ENCODE measurements at regions not wholly inside any gene's neighbourhood (a gene's known extent, or its start where the extent isn't known, plus 50 kb on each side); places are given as distances from the start of the nearest gene placed in this dataset.
"Not testable (repeated sequence)": the region's sequence is repeated elsewhere in the genome, so short reads cannot be mapped to it uniquely, and the experiment has no call there.

- Mint-ChIP-seq H3K27me3 (ENCODE audit: low read depth) (peaks cover 5% of the 10 kb centered on the region), H3K4me1 (ENCODE audit: low read depth) (no peaks in the 10 kb centered on the region), H3K9me3 (ENCODE audit: low read depth) (peaks cover 8% of the 10 kb centered on the region), H3K4me3 (ENCODE audit: unreplicated experiment) (no peak overlapping the region), H3K27ac (ENCODE audit: unreplicated experiment) (no peak overlapping the region), H3K36me3 (ENCODE audit: low read depth) (no peaks in the 10 kb centered on the region)
- no peak for TF ChIP-seq CTCF (IDR thresholded peaks at IDR 0.05)
- no peak for DNase-seq (ENCODE audit: low spot score)
Measured at GRCh38 chr18:30687501-30687900, 355.0 kb downstream of the DSC3 start.

- peaks cover 9% of the 10 kb centered on the region for H3K27me3 Mint-ChIP-seq (ENCODE audit: low read depth)
- no peaks in the 10 kb centered on the region for H3K36me3 Mint-ChIP-seq (ENCODE audit: low read depth)
- H3K4me1 Mint-ChIP-seq (ENCODE audit: low read depth): no peaks in the 10 kb centered on the region
- no peak for TF ChIP-seq CTCF (IDR thresholded peaks at IDR 0.05)
- DNase-seq (ENCODE audit: low spot score): no peak
- peaks cover 8% of the 10 kb centered on the region for H3K9me3 Mint-ChIP-seq (ENCODE audit: low read depth)
- H3K27ac Mint-ChIP-seq (ENCODE audit: unreplicated experiment): no peak overlapping the region
- H3K4me3 Mint-ChIP-seq (ENCODE audit: unreplicated experiment): no peak overlapping the region
Measured at GRCh38 chr18:30684825-30685481, 357.6 kb downstream of the DSC3 start.

GRCh38 chr18:30683836-30684235, 358.7 kb downstream of the DSC3 start:
- Mint-ChIP-seq H3K27ac (ENCODE audit: unreplicated experiment) (no peak overlapping the region), H3K4me3 (ENCODE audit: unreplicated experiment) (no peak overlapping the region), H3K27me3 (ENCODE audit: low read depth) (peaks cover 9% of the 10 kb centered on the region), H3K36me3 (ENCODE audit: low read depth) (no peaks in the 10 kb centered on the region), H3K4me1 (ENCODE audit: low read depth) (no peaks in the 10 kb centered on the region), H3K9me3 (ENCODE audit: low read depth) (peaks cover 8% of the 10 kb centered on the region)
- no peak for TF ChIP-seq CTCF (IDR thresholded peaks at IDR 0.05)
- DNase-seq (ENCODE audit: low spot score): no peak

GRCh38 chr18:30682672-30683071, 359.9 kb downstream of the DSC3 start:
- no peaks in the 10 kb centered on the region for H3K36me3 Mint-ChIP-seq (ENCODE audit: low read depth)
- H3K4me1 Mint-ChIP-seq (ENCODE audit: low read depth): no peaks in the 10 kb centered on the region
- no peak for TF ChIP-seq CTCF (IDR thresholded peaks at IDR 0.05)
- peaks cover 9% of the 10 kb centered on the region for H3K27me3 Mint-ChIP-seq (ENCODE audit: low read depth)
- H3K4me3 Mint-ChIP-seq (ENCODE audit: unreplicated experiment): no peak overlapping the region
- no peak overlapping the region for H3K27ac Mint-ChIP-seq (ENCODE audit: unreplicated experiment)
- no peak for DNase-seq (ENCODE audit: low spot score)
- peaks cover under 1% of the 10 kb centered on the region for H3K9me3 Mint-ChIP-seq (ENCODE audit: low read depth)

GRCh38 chr18:30679285-30679930, 363.1 kb downstream of the DSC3 start:
- Mint-ChIP-seq H3K27ac (ENCODE audit: unreplicated experiment) (no peak overlapping the region), H3K9me3 (ENCODE audit: low read depth) (no peaks in the 10 kb centered on the region), H3K4me3 (ENCODE audit: unreplicated experiment) (no peak overlapping the region), H3K27me3 (ENCODE audit: low read depth) (peaks cover 4% of the 10 kb centered on the region), H3K4me1 (ENCODE audit: low read depth) (no peaks in the 10 kb centered on the region), H3K36me3 (ENCODE audit: low read depth) (no peaks in the 10 kb centered on the region)
- DNase-seq (ENCODE audit: low spot score): no peak
- TF ChIP-seq CTCF (IDR thresholded peaks at IDR 0.05): no peak

- H3K27ac Mint-ChIP-seq (ENCODE audit: unreplicated experiment); H3K36me3 Mint-ChIP-seq (ENCODE audit: low read depth); H3K27me3 Mint-ChIP-seq (ENCODE audit: low read depth): not testable (repeated sequence)
Measured at GRCh38 chr18:30677813-30678212, 364.7 kb downstream of the DSC3 start.

More at GRCh38 chr18:30677813-30678212, 364.7 kb downstream of the DSC3 start:
- H3K9me3 Mint-ChIP-seq (ENCODE audit: low read depth); H3K4me1 Mint-ChIP-seq (ENCODE audit: low read depth); H3K4me3 Mint-ChIP-seq (ENCODE audit: unreplicated experiment); DNase-seq (ENCODE audit: low spot score): not testable (repeated sequence)
